Endothelial cell of umbilical vein (primary cell): ENCODE measurements at regions not wholly inside any gene's neighbourhood (a gene's known extent, or its start where the extent isn't known, plus 50 kb on each side); places are given as distances from the start of the nearest gene placed in this dataset.

ENCODE experiments used
- CTCF ChIP-seq, 2 donors: IDR thresholded peaks; 1 replicate in 1 of 2; 2 replicates in 1 of 2; pipeline ENCODE4 v1.5.1; 2011; ENCODE audit warnings: low read length in 2 of 2, mild to moderate bottlenecking in 2 of 2, moderate library complexity in 2 of 2, control low read depth in 1 of 2, inconsistent platforms in 1 of 2, low read depth in 1 of 2; ENCODE audit not compliant: insufficient read depth in 1 of 2; ENCODE audit errors: extremely low read depth in 1 of 2
- EZH2 ChIP-seq: IDR thresholded peaks from 2 replicates; pipeline ENCODE4 v1.6.1; 2012; ENCODE audit warnings: borderline replicate concordance, low read depth, mild to moderate bottlenecking, moderate library complexity, low read length, inconsistent platforms; ENCODE audit not compliant: severe bottlenecking
- POLR2A ChIP-seq: IDR thresholded peaks from 2 replicates; pipeline ENCODE4 v1.6.1; 2012; ENCODE audit warnings: low read depth, mild to moderate bottlenecking, control low read depth, low read length
- POLR2AphosphoS5 ChIP-seq: IDR thresholded peaks from 2 replicates; pipeline ENCODE4 v1.6.1; 2012; ENCODE audit warnings: low read depth, mild to moderate bottlenecking, control low read depth, low read length, moderate library complexity; ENCODE audit not compliant: insufficient read depth

GRCh38 chr2:189937691-189938090, 124.8 kb downstream of the MSTN start:
- no peak for TF ChIP-seq EZH2
- no peak for TF ChIP-seq CTCF (IDR thresholded peaks at IDR 0.05; ENCODE audit: extremely low read depth in 1 of 2, insufficient read depth in 1 of 2, low read depth in 1 of 2, low read length in 2 of 2)
- TF ChIP-seq POLR2A: no peak
- TF ChIP-seq POLR2AphosphoS5: no peak
